KG1 (cell line): ENCODE measurements at regions not wholly inside any gene's neighbourhood (a gene's known extent, or its start where the extent isn't known, plus 50 kb on each side); places are given as distances from the start of the nearest gene placed in this dataset.

Source experiments
- DNase-seq: peaks from one replicate; lab custom pipeline; 2025; lab: John Stamatoyannopoulos, UW

GRCh38 chr2:120883607-120884440 is 148.2 kb downstream of the GLI2 start:
- DNase-seq = no peak

GRCh38 chr2:120884472-120885290 is 149.0 kb downstream of the GLI2 start:
- DNase-seq = no peak

- DNase-seq = no peak
Measured at GRCh38 chr2:120885321-120885720, 149.7 kb downstream of the GLI2 start.

- no peak for DNase-seq
Measured at GRCh38 chr2:120885749-120886148, 150.1 kb downstream of the GLI2 start.

- DNase-seq = no peak
Measured at GRCh38 chr2:120886534-120887319, 151.1 kb downstream of the GLI2 start.

GRCh38 chr2:120887320-120887697 is 151.6 kb downstream of the GLI2 start:
- DNase-seq = no peak

GRCh38 chr2:120887741-120888231 is 152.1 kb downstream of the GLI2 start:
- no peak for DNase-seq

- no peak for DNase-seq
Measured at GRCh38 chr2:120888851-120889250, 153.2 kb downstream of the GLI2 start.

GRCh38 chr2:120889936-120890335 is 154.3 kb downstream of the GLI2 start:
- no peak for DNase-seq

GRCh38 chr2:120890566-120891360 is 155.1 kb downstream of the GLI2 start:
- DNase-seq = no peak

- DNase-seq = no peak
Measured at GRCh38 chr2:120892271-120892966, 156.8 kb downstream of the GLI2 start.

GRCh38 chr2:120892967-120893667 is 157.4 kb downstream of the GLI2 start:
- no peak for DNase-seq

GRCh38 chr2:120893811-120894584 is 158.3 kb downstream of the GLI2 start:
- DNase-seq = no peak

GRCh38 chr2:120894966-120895365 is 159.3 kb downstream of the GLI2 start:
- DNase-seq = no peak

- no peak for DNase-seq
Measured at GRCh38 chr2:120896126-120896525, 160.5 kb downstream of the GLI2 start.

GRCh38 chr2:120896901-120897300 is 161.2 kb downstream of the GLI2 start:
- DNase-seq = no peak

- DNase-seq = no peak
Measured at GRCh38 chr2:120897399-120897798, 161.7 kb downstream of the GLI2 start.

GRCh38 chr2:120898496-120898895 is 162.8 kb downstream of the GLI2 start:
- DNase-seq = no peak
